ENCODE measurements at regions not wholly inside any gene's neighbourhood (a gene's known extent, or its start where the extent isn't known, plus 50 kb on each side); places are given as distances from the start of the nearest gene placed in this dataset.

- Histone ChIP-seq H3K9ac (ENCODE audit: control insufficient read depth, insufficient read depth, low read length) (no peak overlapping the region), H2AFZ (ENCODE audit: control insufficient read depth, low read depth, low read length) (no peak overlapping the region), H3K9me3 (replicated peaks; ENCODE audit: control insufficient read depth, insufficient read depth, low read length) (no peaks in the 10 kb centered on the region), H3K36me3 (ENCODE audit: control insufficient read depth in 2 of 2, insufficient read depth in 2 of 2, low read length in 1 of 2) (no peaks in the 10 kb centered on the region), H3K4me2 (ENCODE audit: control insufficient read depth, insufficient read depth) (no peak overlapping the region), H3K4me3 (no peak overlapping the region), H3K27ac (ENCODE audit: control insufficient read depth, insufficient read depth) (no peak overlapping the region), H4K20me1 (ENCODE audit: control insufficient read depth, insufficient read depth) (no peaks in the 10 kb centered on the region), H3K4me1 (ENCODE audit: control insufficient read depth, insufficient read depth, low read length) (no peaks in the 10 kb centered on the region), H3K27me3 (replicated peaks in 1 of 2; ENCODE audit: control insufficient read depth in 2 of 2, insufficient read depth in 2 of 2, low read length in 1 of 2) (no peaks in the 10 kb centered on the region), H3K79me2 (ENCODE audit: control insufficient read depth, insufficient read depth, low read length) (no peaks in the 10 kb centered on the region)
- ChIA-PET CTCF (no interaction called here), POLR2A (no interaction called here), SMC1A (ENCODE audit: uncharacterized antibody, unreplicated experiment) (no interaction called here), RAD21 (ENCODE audit: unreplicated experiment) (no interaction called here)
- 23% methylated on average over 7 of the region's 7 CpGs for WGBS (ENCODE audit: insufficient coverage, insufficient replicate concordance, low lambda C conversion rate, missing lambda C conversion rate)
- no peak for ATAC-seq
- TF ChIP-seq RELB (IDR thresholded peaks at IDR 0.05; ENCODE audit: low read depth) (no peak), PBX3 (IDR thresholded peaks at IDR 0.05; ENCODE audit: insufficient replicate concordance, low read depth, low read length) (no peak), ZNF384 (IDR thresholded peaks at IDR 0.05; ENCODE audit: borderline replicate concordance, low read depth, low read length) (no peak)
- no TSS peak for BruUV-seq (replicated peaks)
- in situ Hi-C loops (cut with MboI) (no loop called here), intact Hi-C loops (cut with micrococcal nuclease; ENCODE audit: unreplicated experiment) (no loop called here)
- no peak for DNase-seq (ENCODE audit: low read depth, low spot score)
- FAIRE-seq = no peak
These were observed 79.3 kb upstream of the ADCY1 start for GRCh38 chr7:45494885-45495284.

- H3K9ac ChIP-seq (ENCODE audit: control insufficient read depth, insufficient read depth, low read length) = no peak overlapping the region
- ChIA-PET SMC1A (ENCODE audit: uncharacterized antibody, unreplicated experiment) (no interaction called here), POLR2A (no interaction called here), CTCF (no interaction called here), RAD21 (ENCODE audit: unreplicated experiment) (no interaction called here)
- no peak for FAIRE-seq
- no peak for DNase-seq (ENCODE audit: low read depth, low spot score)
- no peaks in the 10 kb centered on the region for H3K79me2 ChIP-seq (ENCODE audit: control insufficient read depth, insufficient read depth, low read length)
- in situ Hi-C loops (cut with MboI) (no loop called here), intact Hi-C loops (cut with micrococcal nuclease; ENCODE audit: unreplicated experiment) (no loop called here)
- WGBS (ENCODE audit: insufficient coverage, insufficient replicate concordance, low lambda C conversion rate, missing lambda C conversion rate) = 2% methylated on average over 3 of the region's 3 CpGs
- H3K36me3 ChIP-seq (ENCODE audit: control insufficient read depth in 2 of 2, insufficient read depth in 2 of 2, low read length in 1 of 2) = no peaks in the 10 kb centered on the region
- no peaks in the 10 kb centered on the region for H3K9me3 ChIP-seq (replicated peaks; ENCODE audit: control insufficient read depth, insufficient read depth, low read length)
- TF ChIP-seq ZBED1 (IDR thresholded peaks at IDR 0.05; ENCODE audit: borderline replicate concordance) = no peak
- TF ChIP-seq TCF12 (IDR thresholded peaks at IDR 0.05; ENCODE audit: low read depth, low read length) = no peak
- TF ChIP-seq RBBP5 (conservative IDR thresholded peaks at IDR 0.05) = no peak
- no peak for TF ChIP-seq SRF (IDR thresholded peaks at IDR 0.05; ENCODE audit: low read depth in 2 of 2, low read length in 2 of 2)
- no peak for TF ChIP-seq NRF1 (conservative IDR thresholded peaks at IDR 0.05; ENCODE audit: low read depth, low read length)
- H3K4me1 ChIP-seq (ENCODE audit: control insufficient read depth, insufficient read depth, low read length) = no peaks in the 10 kb centered on the region
- no peak for ATAC-seq
- H3K4me2 ChIP-seq (ENCODE audit: control insufficient read depth, insufficient read depth) = no peak overlapping the region
- no peaks in the 10 kb centered on the region for H4K20me1 ChIP-seq (ENCODE audit: control insufficient read depth, insufficient read depth)
- no peak overlapping the region for H3K27ac ChIP-seq (ENCODE audit: control insufficient read depth, insufficient read depth)
- no peak overlapping the region for H2AFZ ChIP-seq (ENCODE audit: control insufficient read depth, low read depth, low read length)
- no peaks in the 10 kb centered on the region for H3K27me3 ChIP-seq (replicated peaks in 1 of 2; ENCODE audit: control insufficient read depth in 2 of 2, insufficient read depth in 2 of 2, low read length in 1 of 2)
- no TSS peak for BruUV-seq (replicated peaks)
- H3K4me3 ChIP-seq = no peak overlapping the region
These were observed 78.5 kb upstream of the ADCY1 start for GRCh38 chr7:45495618-45496017.

Data from GM12878 (cell line).